OCI-LY1 (cell line): ENCODE measurements at regions not wholly inside any gene's neighbourhood (a gene's known extent, or its start where the extent isn't known, plus 50 kb on each side); places are given as distances from the start of the nearest gene placed in this dataset.

ENCODE experiments used
- H2AFZ ChIP-seq: fragments of 200-600 bp; sonication (generic), shearing (Covaris generic); 2 replicates; pipeline ENCODE4 v1.6.0; 2014; ENCODE audit warnings: antibody characterized with exemption, mild to moderate bottlenecking, low read length
- H3F3A ChIP-seq: fragments of 200-600 bp; sonication (generic), shearing (Covaris generic); 2 replicates; pipeline ENCODE4 v1.6.0; 2014; ENCODE audit warnings: mild to moderate bottlenecking, antibody characterized with exemption, low read length, moderate library complexity; ENCODE audit not compliant: insufficient read depth
- H3K27ac ChIP-seq: fragments of 200-600 bp; sonication (generic); 2 replicates; pipeline ENCODE4 v1.5.1; 2014; ENCODE audit warnings: low read length, mixed run types, mild to moderate bottlenecking, low read depth; ENCODE audit not compliant: poor library complexity, severe bottlenecking
- H3K27me3 ChIP-seq: fragments of 200-600 bp; sonication (generic); 2 replicates; pipeline ENCODE4 v1.6.0; 2014; ENCODE audit warnings: antibody characterized with exemption, mild to moderate bottlenecking, low read length, moderate library complexity; ENCODE audit not compliant: insufficient read depth
- H3K36me3 ChIP-seq: fragments of 200-600 bp; sonication (generic); 2 replicates; pipeline ENCODE4 v1.6.1; 2014; ENCODE audit warnings: mild to moderate bottlenecking, antibody characterized with exemption, low read length, moderate library complexity, mixed read lengths; ENCODE audit not compliant: insufficient read depth
- H3K4me1 ChIP-seq: fragments of 200-600 bp; sonication (generic); 2 replicates; pipeline ENCODE4 v1.5.1; 2014; ENCODE audit warnings: mild to moderate bottlenecking, low read length, moderate library complexity; ENCODE audit not compliant: insufficient read depth, severe bottlenecking
- H3K4me2 ChIP-seq: fragments of 200-600 bp; sonication (generic), shearing (Covaris generic); 2 replicates; pipeline ENCODE4 v1.6.1; 2014; ENCODE audit warnings: low read length
- H3K4me3 ChIP-seq: fragments of 200-600 bp; sonication (generic); 2 replicates; pipeline ENCODE4 v1.5.1; 2014; ENCODE audit warnings: low read length, low read depth, mild to moderate bottlenecking, mixed read lengths; ENCODE audit not compliant: poor library complexity, severe bottlenecking
- H3K79me2 ChIP-seq: fragments of 200-600 bp; shearing (Covaris generic); 2 replicates; pipeline ENCODE4 v1.6.1; 2016; ENCODE audit warnings: mixed run types, low read length, mixed read lengths; ENCODE audit not compliant: insufficient read depth
- H3K9ac ChIP-seq: fragments of 200-600 bp; sonication (generic), shearing (Covaris generic); 2 replicates; pipeline ENCODE4 v1.6.1; 2014; ENCODE audit warnings: mild to moderate bottlenecking, low read length, mixed read lengths
- H3K9me2 ChIP-seq: fragments of 200-600 bp; sonication (generic), shearing (Covaris generic); 2 replicates; pipeline ENCODE4 v1.6.1; 2014; ENCODE audit warnings: low read depth, mild to moderate bottlenecking, low read length, mixed read lengths
- H3K9me3 ChIP-seq: fragments of 200-600 bp; shearing (Covaris generic); 2 replicates; pipeline ENCODE4 v1.6.1; 2014; ENCODE audit warnings: low read length, mixed read lengths
- H4K20me1 ChIP-seq: fragments of 200-600 bp; sonication (generic), shearing (Covaris generic); 2 replicates; pipeline ENCODE4 v1.6.0; 2016; ENCODE audit warnings: mild to moderate bottlenecking, low read length; ENCODE audit not compliant: insufficient read depth
- CTCF ChIP-seq: fragments of 200-600 bp; sonication (generic), shearing (Covaris generic); IDR thresholded peaks from 2 replicates; pipeline ENCODE4 v1.5.1; 2017; ENCODE audit warnings: mild to moderate bottlenecking, antibody characterized with exemption, low read length, moderate library complexity, mixed read lengths
- EZH2 ChIP-seq: fragments of 200-600 bp; sonication (generic), shearing (Covaris generic); IDR thresholded peaks from 2 replicates; pipeline ENCODE4 v1.8.0; 2017; ENCODE audit warnings: borderline replicate concordance, mixed run types, mild to moderate bottlenecking, antibody characterized with exemption, low read length, moderate library complexity, mixed read lengths

GRCh38 chr1:10935724-10936123 lies 76.7 kb upstream of the TARDBP start:
- H3K36me3 ChIP-seq = no peaks in the 10 kb centered on the region
- H3K9me2 ChIP-seq = no peaks in the 10 kb centered on the region
- no peaks in the 10 kb centered on the region for H4K20me1 ChIP-seq
- H3K27ac ChIP-seq = no peak overlapping the region
- no peaks in the 10 kb centered on the region for H3K9me3 ChIP-seq
- no peak overlapping the region for H3K4me3 ChIP-seq
- no peak overlapping the region for H3K9ac ChIP-seq
- no peak overlapping the region for H2AFZ ChIP-seq
- H3K4me2 ChIP-seq = no peak overlapping the region
- TF ChIP-seq EZH2 (no peak), CTCF (no peak)
- no peaks in the 10 kb centered on the region for H3K27me3 ChIP-seq
- H3K79me2 ChIP-seq = no peaks in the 10 kb centered on the region
- H3K4me1 ChIP-seq = peaks cover 8% of the 10 kb centered on the region
- no peaks in the 10 kb centered on the region for H3F3A ChIP-seq

GRCh38 chr1:10936998-10937901 lies 75.2 kb upstream of the TARDBP start:
- H3K4me2 ChIP-seq = no peak overlapping the region
- H3K9ac ChIP-seq = no peak overlapping the region

GRCh38 chr1:10938741-10939417 lies 73.6 kb upstream of the TARDBP start:
- H3K4me2 ChIP-seq = no peak overlapping the region
- peaks cover 8% of the 10 kb centered on the region for H3K4me1 ChIP-seq
- no peaks in the 10 kb centered on the region for H3K9me2 ChIP-seq
- H3K79me2 ChIP-seq = no peaks in the 10 kb centered on the region
- H3K4me3 ChIP-seq = no peak overlapping the region
- H2AFZ ChIP-seq = no peak overlapping the region
- no peak overlapping the region for H3K9ac ChIP-seq
- no peaks in the 10 kb centered on the region for H3K9me3 ChIP-seq
- H3K36me3 ChIP-seq = no peaks in the 10 kb centered on the region
- TF ChIP-seq CTCF (no peak), EZH2 (no peak)
- H3K27ac ChIP-seq = no peak overlapping the region
- H3F3A ChIP-seq = no peaks in the 10 kb centered on the region
- H4K20me1 ChIP-seq = no peaks in the 10 kb centered on the region
- peaks cover under 1% of the 10 kb centered on the region for H3K27me3 ChIP-seq

More at GRCh38 chr1:10936998-10937901, 75.2 kb upstream of the TARDBP start:
- Histone ChIP-seq H3K9me3 (no peaks in the 10 kb centered on the region), H4K20me1 (no peaks in the 10 kb centered on the region), H3K36me3 (no peaks in the 10 kb centered on the region), H3K27me3 (no peaks in the 10 kb centered on the region; the same call in 1 of the 2 replicates), H2AFZ (no peak overlapping the region), H3K79me2 (no peaks in the 10 kb centered on the region), H3K9me2 (no peaks in the 10 kb centered on the region), H3K27ac (no peak overlapping the region), H3K4me1 (peaks cover 8% of the 10 kb centered on the region), H3F3A (no peaks in the 10 kb centered on the region), H3K4me3 (no peak overlapping the region)
- TF ChIP-seq CTCF = no peak
- no peak for TF ChIP-seq EZH2
